T-helper 2 cell (primary cell): ENCODE measurements at regions not wholly inside any gene's neighbourhood (a gene's known extent, or its start where the extent isn't known, plus 50 kb on each side); places are given as distances from the start of the nearest gene placed in this dataset.

Experiments used
- DNase-seq, 5 experiments: peaks; one replicate each; pipeline versions ENCODE4 v3.0.0 to v3.0.0-alpha.2; 2012 to 2022

- DNase-seq, result no peak
Observed at GRCh38 chr16:79367822-79368221, 232.7 kb downstream of the MAF start.

GRCh38 chr16:79366635-79367034 is 233.9 kb downstream of the MAF start:
- DNase-seq, result no peak

DNA sequence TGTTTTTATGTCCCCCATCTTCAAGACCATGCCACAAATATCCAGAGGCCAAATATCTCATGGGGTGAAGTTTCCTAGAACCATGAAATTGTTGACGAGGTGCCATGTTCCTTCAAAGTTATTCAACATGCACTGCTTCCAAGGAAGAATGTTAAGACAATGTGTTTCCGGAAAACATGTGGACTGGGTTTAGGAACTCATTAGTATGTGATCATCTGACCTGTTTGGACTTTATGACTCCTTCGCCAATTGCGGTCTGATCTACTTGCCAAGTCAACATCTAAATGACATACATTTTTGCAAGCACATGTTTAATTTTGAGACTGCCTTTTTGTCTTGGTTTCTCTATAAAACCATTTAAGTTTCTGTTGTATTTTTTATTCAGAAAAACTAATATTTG is 234.8 kb downstream of the MAF start:
- no peak for DNase-seq

DNA sequence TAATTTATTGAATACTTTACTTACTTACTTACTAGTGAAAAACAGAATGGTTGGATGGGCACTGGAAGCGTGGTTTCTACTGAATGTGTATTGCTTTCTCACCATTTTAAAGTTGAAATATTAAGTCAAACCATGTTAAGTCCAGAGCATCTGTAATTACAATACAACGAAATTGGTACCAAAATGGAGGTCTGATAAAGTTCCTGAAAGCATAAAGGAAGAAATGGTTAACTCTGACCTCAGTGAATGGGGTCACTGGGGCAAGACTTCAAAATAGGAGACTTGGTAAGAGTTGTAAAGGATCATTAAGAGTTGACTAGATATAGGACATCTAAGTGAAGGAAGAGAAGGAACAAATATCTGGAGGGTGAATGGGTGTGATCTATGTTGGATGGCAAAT is 237.1 kb downstream of the MAF start:
- DNase-seq, result no peak

GRCh38 chr16:79363035-79363434 is 237.5 kb downstream of the MAF start:
- no peak for DNase-seq

DNA sequence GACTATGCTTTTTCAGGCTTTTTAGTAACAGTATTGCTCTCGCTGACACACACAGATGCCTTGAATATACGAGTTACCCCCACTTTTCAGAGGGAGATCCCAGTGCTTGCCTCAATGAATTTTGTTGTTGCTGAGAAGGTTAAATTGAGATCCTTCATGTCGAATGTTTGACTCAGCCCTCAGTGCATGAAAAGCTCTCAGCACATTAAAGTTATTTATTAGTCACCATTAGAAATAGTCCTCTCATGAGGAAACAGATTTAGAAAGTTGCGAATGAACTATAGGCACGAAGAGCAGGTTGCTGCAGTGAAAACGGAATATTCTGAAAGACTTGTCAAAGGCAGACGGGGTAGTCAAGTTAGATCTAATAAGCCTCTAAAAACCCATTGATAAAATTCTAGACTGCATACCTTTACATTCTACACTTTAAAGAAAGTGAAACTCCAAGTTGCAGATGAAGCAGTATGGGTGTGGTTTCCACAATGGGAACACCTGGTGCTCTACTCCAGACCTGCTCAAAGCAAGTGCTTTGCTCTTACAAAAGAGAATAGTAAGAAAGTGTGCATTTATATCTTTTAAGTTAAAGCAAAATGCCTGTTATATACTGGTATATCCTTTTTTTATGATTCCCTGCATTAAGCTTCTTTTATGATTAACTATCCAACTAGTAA is 238.1 kb downstream of the MAF start:
- peak in 1 of 5 experiments; percentile 46 for DNase-seq

GRCh38 chr16:79361132-79361751 is 239.3 kb downstream of the MAF start:
- no peak for DNase-seq

- DNase-seq, result no peak
Observed at GRCh38 chr16:79360267-79360666, 240.3 kb downstream of the MAF start.

- DNase-seq, result peak in 1 of 5 experiments; percentile 20
Observed at GRCh38 chr16:79359082-79359481, 241.5 kb downstream of the MAF start.

DNA sequence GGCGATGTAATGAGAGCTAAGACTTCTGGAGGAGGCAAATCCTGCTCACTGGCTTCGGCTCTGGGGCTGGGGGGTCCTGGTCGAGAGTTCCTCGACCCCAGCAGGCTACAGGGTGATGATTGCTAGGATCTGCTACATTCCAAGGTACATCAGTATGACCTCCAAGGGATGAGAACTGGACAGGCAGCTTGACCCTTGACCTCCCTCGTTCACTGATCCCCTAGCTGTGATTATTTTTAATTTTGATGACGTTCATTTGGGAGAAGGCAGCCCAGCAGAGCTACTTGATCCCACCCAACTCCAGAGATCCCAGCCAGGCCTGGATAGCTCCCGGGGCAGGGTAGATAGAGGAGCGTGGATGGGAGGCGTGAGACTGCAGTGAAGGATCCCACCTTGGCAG is 242.3 kb downstream of the MAF start:
- DNase-seq, result no peak

DNA sequence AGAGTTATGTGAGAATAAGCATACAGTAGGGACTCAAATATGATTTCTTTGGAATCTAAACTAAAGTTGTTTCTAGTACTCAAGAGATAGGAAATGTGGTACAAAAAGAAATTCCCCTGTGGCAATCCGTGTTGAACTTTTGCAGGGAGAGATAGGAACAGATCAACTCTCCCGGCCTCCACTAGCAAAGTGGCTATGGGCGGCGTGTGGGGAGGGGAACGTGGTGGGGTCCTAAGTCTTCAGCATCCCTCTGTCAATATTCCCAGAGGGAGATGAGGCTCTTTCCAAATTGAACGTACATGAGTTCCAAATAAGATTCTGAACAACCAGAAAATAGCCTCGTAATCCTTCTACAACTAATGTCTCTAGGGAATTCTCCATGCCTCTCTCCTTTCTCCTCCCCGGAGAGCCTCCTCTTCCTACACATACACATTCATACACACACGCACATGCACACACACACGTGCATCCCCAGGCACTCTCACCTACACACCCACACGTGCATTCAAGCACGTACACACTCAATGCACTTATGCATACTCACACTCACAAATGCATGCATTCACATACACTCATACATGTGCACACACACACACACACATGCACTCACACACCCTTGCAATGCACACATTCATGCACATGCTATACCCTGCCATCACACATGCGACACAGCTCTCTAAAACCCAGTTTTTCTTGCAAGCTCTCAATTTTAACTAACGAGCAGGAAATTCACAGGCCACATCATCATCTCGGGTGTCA is 244.8 kb downstream of the MAF start:
- no peak for DNase-seq

DNA sequence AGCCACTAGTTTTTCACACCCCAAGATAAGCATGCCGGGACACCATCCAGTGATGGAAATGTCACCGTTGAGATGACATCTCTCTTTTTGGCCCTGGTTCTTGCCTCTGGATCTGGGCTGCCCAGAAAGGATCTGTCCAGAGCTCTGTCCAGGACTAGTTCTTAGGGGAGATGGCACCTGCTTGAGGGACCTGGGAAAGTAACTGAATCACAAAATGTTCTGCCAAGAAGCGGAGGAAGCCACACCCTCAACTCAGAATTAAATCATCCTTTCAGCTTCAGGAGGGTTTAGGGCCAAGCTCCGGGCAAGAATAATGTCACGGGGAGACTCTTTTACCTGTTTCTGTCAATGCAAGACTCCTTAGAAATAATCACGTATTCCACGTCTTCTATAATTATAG is 248.6 kb downstream of the MAF start:
- DNase-seq, result no peak

GRCh38 chr16:79349803-79350202 is 250.7 kb downstream of the MAF start:
- DNase-seq, result no peak

- DNase-seq, result no peak
Observed at GRCh38 chr16:79348521-79349306, 251.8 kb downstream of the MAF start.

DNA sequence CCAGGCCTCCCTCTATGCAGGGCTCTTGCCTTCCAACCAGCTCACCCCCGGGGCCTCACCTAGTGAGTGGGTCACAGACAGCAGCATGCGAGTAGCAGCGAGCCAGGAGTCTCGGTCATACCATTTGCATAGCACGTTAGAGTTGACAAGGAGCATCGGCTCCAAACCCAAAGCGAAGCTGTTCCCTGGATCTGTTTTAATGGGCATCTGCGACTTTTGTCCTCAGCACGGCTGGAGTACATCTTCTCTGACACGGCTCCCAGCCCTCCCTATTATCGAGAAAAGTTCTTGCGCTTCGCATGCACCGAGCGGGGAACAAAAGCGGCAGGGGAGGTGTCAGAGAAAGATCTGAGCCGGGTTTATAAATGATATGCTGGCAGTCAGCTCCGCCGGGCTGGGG is 253.3 kb downstream of the MAF start:
- DNase-seq, result no peak

DNA sequence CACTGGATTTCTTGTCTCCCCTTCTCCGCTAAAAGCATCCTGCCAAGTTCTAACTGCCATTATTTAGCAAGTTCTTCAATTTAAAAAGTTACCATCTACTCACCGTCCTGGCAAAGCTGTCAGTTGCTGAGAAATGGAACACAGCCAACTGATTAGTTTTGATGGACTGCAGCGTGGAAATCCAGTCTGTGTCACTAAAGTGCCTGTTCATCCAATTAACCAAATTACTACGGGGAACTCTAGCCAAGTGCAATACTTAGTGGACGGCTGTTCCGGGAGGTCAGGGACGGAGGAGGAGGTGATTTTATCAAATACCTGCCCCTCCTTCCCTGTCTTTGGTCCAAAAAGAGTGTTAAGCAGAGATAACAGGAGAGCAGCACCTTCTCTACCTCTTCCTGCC is 260.7 kb downstream of the MAF start:
- no peak for DNase-seq

- no peak for DNase-seq
Observed at GRCh38 chr16:79337906-79338305, 262.6 kb downstream of the MAF start.

GRCh38 chr16:79336437-79337229 is 263.9 kb downstream of the MAF start:
- no peak for DNase-seq

DNA sequence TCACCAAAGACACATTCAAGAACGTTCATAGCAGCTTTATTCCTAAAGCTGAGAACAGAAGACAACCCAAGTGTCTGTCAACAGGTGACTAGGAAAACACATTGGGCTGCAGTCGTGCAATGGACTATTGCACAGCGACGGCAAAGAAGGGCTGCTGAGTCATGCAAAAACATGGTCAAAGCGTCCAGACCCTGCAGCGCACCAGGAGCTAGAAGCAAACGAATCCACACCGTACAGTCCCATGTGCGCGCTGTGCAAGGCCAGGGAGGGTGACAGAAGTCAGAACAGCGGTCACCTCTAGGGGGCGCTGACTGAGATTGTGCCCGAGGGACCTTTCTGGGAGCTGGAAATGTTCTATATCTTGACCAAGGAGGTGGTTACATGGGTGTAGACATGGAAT is 266.4 kb downstream of the MAF start:
- DNase-seq, result peak in 2 of 5 experiments; percentile 9 to 20

DNA sequence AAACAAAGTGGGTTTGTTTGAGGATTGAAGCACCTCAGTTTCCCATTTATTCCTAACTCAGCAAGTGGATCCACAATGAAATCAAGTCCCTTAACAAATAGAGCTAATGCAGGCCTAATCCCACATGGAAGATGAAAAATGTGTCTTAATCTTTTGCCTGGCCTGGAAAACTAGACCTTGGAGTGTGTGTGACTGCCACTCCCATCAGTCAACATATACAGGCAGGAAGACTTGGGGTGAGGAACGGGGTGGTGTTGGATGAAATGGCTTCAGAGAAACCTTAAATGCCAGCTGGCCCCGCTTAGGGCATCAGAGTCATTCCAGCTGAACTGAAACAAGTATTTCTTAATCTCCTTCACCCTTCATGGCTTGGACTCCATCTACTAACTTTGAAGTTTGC is 269.5 kb downstream of the MAF start:
- no peak for DNase-seq

- DNase-seq, result no peak
Observed at GRCh38 chr16:79329967-79330366, 270.6 kb downstream of the MAF start.

DNA sequence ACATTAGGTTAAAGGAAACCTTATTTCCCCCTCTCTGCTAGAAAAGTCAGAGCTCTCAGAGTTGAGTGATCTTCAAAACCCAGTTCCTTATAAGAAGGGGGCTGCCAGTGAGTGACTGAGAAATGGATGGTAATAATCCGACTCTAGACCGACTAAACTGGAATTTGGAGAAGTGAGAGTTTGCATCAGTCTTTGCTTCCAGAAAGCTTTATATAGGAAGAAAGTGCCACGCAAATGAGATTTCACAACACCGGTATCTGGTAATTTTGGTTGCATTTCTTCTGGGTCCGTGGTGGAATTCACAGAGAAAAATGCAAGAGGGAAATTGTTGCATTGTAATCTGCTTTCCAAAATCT is 271.4 kb downstream of the MAF start:
- no peak for DNase-seq
